HG02623 (cell line): ENCODE measurements at regions not wholly inside any gene's neighbourhood (a gene's known extent, or its start where the extent isn't known, plus 50 kb on each side); places are given as distances from the start of the nearest gene placed in this dataset.

ENCODE experiments used
- ATAC-seq: cut with Tn5 transposase; IDR thresholded peaks from one replicate; pipeline ENCODE4 v1.9.1; 2021; ENCODE audit warnings: moderate library complexity; ENCODE audit not compliant: unreplicated experiment

- no peak for ATAC-seq
Measured at GRCh38 chr1:4946343-4946742, 291.9 kb downstream of the AJAP1 start.

GRCh38 chr1:4944911-4945310 lies 290.5 kb downstream of the AJAP1 start:
- no peak for ATAC-seq

DNA sequence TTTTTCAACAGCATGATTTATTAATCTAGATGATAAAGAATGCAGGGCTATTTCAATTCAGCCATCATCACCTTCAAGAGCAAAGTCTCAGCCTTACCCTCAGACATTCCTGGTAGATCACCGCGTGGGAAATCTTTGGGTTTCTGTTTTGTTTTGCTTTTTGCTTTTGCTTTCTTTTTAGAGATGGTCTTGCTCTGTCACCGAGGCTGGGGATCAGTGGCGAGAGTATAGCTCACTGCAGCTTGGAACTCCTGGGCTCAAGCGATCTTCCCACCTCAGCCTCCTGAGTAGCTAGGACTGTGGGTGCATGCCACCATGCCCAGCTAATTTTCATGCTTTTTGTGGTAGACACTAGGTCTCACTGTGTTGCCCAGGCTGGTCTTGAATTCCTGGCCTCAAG lies 289.7 kb downstream of the AJAP1 start:
- no peak for ATAC-seq

DNA sequence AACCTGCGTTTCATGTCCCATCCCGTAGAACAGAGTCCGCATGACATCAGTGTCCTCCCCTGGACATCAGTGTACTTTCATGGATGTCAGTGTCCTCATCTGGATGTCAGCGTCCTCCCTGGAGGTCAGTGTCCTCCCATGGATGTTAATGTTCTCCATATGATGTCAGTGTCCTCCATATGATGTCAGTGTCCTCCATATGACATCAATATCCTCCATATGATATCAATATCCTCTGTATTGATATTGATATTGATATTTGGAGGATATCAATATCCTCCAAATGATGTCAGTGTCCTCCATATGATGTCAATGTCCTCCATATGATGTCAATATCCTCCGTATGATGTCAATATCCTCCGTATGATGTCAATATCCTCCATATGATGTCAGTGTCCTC lies 284.9 kb downstream of the AJAP1 start:
- ATAC-seq = no peak

DNA sequence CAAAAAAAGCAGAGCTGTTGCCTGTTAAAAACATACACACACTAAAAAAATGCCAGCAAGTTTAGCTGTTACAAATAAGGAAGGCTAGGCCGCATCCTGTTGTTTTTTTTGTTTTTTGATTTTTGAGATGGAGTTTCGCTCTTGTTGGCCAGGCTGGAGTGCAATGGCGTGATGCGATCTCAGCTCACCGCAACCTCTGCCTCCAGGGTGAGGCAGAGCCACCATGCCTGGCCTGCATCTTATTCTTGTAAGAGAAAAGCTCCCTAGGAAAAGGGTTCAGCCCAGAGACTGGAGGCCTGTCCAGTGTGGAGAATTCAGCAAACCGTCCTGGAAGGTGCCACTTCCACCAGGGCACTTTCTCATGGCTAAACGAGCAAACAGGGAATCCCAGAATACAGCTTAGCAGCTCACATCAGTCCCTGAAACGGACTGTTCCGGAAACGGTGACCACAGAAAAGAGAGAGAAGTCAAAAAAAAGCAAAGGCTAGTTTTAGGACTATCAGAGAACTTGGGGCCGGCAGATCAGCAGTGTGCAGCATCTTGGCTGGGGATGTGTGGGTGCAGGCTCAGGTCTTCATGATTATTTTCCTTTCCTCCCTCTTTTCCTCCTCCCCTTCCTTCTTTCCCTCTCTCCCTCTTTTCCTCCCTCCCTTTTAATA lies 283.6 kb downstream of the AJAP1 start:
- no peak for ATAC-seq

- ATAC-seq = no peak
Measured at GRCh38 chr1:4935807-4936206, 281.4 kb downstream of the AJAP1 start.

DNA sequence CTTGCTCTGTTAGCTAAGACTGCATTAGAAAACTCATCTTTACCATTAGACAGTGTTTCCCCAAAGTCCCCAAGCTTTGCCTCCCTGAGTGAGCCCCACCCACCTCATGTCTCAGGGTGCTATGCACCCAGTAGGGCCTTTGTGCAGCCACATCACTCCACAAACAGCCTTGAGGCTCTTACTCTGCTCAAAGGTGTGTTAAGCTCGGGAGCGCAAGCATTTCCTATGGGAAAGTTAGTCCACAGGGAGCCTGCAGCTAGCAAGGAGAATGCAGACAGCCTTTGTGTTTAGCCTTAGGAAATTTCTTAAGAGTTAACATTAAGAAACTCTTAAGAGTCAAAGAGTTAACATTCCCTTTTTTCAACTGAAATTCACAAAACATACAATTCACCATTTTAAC lies 278.8 kb downstream of the AJAP1 start:
- ATAC-seq = no peak

GRCh38 chr1:4932311-4933030 lies 278.1 kb downstream of the AJAP1 start:
- no peak for ATAC-seq

DNA sequence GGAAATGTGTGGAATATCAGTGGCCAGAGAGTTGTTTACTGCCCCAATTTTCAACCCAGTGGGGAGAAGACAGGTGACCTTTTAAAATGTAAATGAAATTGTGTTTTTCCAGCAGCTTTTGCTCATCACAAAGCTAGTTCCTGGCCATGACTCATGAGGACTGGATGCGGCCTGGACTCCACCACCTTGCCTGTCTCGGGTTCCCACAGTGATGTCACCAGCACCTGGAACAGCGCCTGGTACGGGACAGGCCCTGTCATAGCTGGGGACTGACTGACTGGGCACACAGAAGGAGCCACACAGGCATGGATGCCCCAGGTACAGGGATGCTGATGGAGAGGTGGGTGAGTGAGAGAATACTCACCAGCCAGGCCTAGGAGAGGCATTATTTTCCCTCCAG lies 277.1 kb downstream of the AJAP1 start:
- no peak for ATAC-seq

GRCh38 chr1:4928186-4928585 lies 273.8 kb downstream of the AJAP1 start:
- no peak for ATAC-seq

GRCh38 chr1:4924356-4924755 lies 269.9 kb downstream of the AJAP1 start:
- no peak for ATAC-seq

DNA sequence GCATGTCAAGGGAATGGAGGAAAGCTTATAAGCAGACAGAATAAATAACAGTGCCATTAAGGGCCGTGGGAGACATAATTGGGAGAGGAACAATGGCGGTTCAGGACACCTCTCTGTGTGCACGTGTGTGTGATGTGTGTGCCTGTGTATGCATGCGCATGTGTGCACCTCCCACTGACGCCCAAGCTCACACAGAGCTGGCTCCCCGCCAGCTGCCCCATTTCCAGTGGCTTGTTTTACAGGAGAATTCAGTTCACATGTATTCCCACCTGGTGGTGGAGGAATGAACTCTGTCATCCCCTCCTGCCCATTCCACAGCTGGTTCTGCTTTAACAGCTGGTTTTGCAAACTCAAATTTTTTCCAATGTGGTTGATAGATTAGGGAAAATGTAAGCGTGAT lies 262.2 kb downstream of the AJAP1 start:
- no peak for ATAC-seq

- no peak for ATAC-seq
Measured at GRCh38 chr1:4915154-4915553, 260.7 kb downstream of the AJAP1 start.

GRCh38 chr1:4908486-4908885 lies 254.1 kb downstream of the AJAP1 start:
- ATAC-seq = no peak

DNA sequence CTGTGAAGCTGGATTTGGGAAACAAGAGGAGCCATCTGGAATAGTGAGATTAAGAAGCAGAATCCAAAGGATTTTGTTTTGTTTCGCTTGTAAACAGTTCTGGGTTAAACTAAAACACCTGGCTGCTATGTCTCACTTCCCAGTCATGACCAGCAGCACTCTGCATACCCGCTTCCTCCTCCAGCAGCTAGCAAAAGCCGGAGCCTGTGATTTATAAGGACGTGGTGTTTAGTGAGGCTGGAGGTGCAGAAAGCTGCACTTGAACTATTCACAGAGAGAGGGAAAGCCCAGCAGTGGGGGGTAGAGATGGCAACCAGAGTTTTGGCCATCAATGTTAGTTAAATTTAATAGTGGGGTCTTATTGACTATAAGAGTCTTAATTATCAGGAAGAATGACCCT lies 240.2 kb downstream of the AJAP1 start:
- ATAC-seq = no peak

DNA sequence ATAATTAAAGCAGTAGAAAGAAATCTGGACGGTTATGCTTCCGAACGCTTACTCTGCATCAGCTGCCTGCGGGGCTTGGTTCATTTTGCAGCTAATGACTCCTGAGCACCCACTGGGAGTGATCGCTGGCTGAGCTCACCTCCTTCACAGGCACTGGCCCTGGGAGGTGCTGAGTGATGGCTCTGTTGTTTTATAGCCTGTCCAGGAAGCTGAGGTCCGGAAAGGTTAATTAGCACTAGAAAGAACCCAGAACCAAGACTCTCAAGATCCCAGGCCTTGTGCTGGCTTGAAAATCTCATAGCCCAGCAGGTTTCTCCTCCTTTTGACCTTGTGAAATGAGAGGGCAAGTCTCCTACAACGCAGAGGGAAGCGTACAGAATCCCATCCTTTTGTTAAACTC lies 226.2 kb downstream of the AJAP1 start:
- ATAC-seq = no peak

GRCh38 chr1:4877426-4877825 lies 223.0 kb downstream of the AJAP1 start:
- no peak for ATAC-seq

- ATAC-seq = no peak
Measured at GRCh38 chr1:4871373-4871772, 217.0 kb downstream of the AJAP1 start.

GRCh38 chr1:4868521-4868920 lies 214.1 kb downstream of the AJAP1 start:
- ATAC-seq = no peak

GRCh38 chr1:4856396-4856795 lies 202.0 kb downstream of the AJAP1 start:
- ATAC-seq = no peak

- ATAC-seq = no peak
Measured at GRCh38 chr1:4854367-4854766, 200.0 kb downstream of the AJAP1 start.

- no peak for ATAC-seq
Measured at GRCh38 chr1:4853904-4854303, 199.5 kb downstream of the AJAP1 start.
